Neural crest cell (in vitro differentiated cells): ENCODE measurements at regions not wholly inside any gene's neighbourhood (a gene's known extent, or its start where the extent isn't known, plus 50 kb on each side); places are given as distances from the start of the nearest gene placed in this dataset.

Experiments used
- DNase-seq: peaks from one replicate; pipeline ENCODE4 v3.0.0; 2021; ENCODE audit warnings: low read depth, mixed read lengths, low spot score
- H3K27ac Mint-ChIP-seq: one replicate; pipeline ENCODE4 v1.8.0; 2021; ENCODE audit warnings: mild to moderate bottlenecking, mixed read lengths; ENCODE audit not compliant: unreplicated experiment
- H3K27me3 Mint-ChIP-seq: 2 replicates; pipeline ENCODE4 v1.8.0; 2021; ENCODE audit warnings: low read depth, mild to moderate bottlenecking, mixed read lengths
- H3K36me3 Mint-ChIP-seq: 2 replicates; pipeline ENCODE4 v1.8.0; 2021; ENCODE audit warnings: low read depth, mild to moderate bottlenecking, mixed read lengths
- H3K4me1 Mint-ChIP-seq: 2 replicates; pipeline ENCODE4 v1.8.0; 2021; ENCODE audit warnings: mixed read lengths
- H3K4me3 Mint-ChIP-seq: one replicate; pipeline ENCODE4 v1.8.0; 2021; ENCODE audit warnings: mild to moderate bottlenecking, mixed read lengths
- H3K9me3 Mint-ChIP-seq: 2 replicates; pipeline ENCODE4 v1.8.0; 2021; ENCODE audit warnings: mixed read lengths
- TF ChIP-seq, protein P1 (sequence below): fragments of 200-600 bp; sonication (generic); conservative IDR thresholded peaks from 2 replicates; pipeline ENCODE4 v1.5.0; 2021; ENCODE audit warnings: antibody characterized with exemption, mild to moderate bottlenecking

- no peak for DNase-seq
- no peaks in the 10 kb centered on the region for H3K9me3 Mint-ChIP-seq
- H3K4me1 Mint-ChIP-seq: no peaks in the 10 kb centered on the region
- TF ChIP-seq, protein P1, sequence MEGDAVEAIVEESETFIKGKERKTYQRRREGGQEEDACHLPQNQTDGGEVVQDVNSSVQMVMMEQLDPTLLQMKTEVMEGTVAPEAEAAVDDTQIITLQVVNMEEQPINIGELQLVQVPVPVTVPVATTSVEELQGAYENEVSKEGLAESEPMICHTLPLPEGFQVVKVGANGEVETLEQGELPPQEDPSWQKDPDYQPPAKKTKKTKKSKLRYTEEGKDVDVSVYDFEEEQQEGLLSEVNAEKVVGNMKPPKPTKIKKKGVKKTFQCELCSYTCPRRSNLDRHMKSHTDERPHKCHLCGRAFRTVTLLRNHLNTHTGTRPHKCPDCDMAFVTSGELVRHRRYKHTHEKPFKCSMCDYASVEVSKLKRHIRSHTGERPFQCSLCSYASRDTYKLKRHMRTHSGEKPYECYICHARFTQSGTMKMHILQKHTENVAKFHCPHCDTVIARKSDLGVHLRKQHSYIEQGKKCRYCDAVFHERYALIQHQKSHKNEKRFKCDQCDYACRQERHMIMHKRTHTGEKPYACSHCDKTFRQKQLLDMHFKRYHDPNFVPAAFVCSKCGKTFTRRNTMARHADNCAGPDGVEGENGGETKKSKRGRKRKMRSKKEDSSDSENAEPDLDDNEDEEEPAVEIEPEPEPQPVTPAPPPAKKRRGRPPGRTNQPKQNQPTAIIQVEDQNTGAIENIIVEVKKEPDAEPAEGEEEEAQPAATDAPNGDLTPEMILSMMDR: no peak
- no peaks in the 10 kb centered on the region for H3K36me3 Mint-ChIP-seq
- peaks cover 2% of the 10 kb centered on the region for H3K27me3 Mint-ChIP-seq
- no peak overlapping the region for H3K27ac Mint-ChIP-seq
- no peak overlapping the region for H3K4me3 Mint-ChIP-seq
These were observed 51.2 kb upstream of the CARD11 start for GRCh38 chr7:3094701-3095445.

DNA sequence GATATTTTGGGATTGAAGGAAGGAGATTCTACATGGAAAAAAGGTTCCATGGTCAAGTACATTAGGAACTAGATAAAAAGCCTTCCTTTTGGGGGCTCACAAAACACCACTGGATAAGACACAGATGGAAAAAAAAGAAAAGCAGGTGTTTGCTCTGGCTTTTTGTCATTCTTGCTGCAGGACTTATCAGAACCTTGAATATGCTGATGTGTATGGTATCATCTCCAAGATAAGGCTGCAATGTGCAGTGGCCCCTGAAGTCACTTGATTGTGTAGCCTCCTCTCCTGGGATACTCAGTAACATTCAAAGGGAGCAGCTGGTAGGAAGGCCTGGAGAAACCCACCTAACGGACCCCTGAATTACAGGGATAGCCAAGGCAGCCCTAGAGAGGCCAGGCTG lies 54.1 kb upstream of the CARD11 start:
- Mint-ChIP-seq H3K9me3 (no peaks in the 10 kb centered on the region), H3K4me3 (no peak overlapping the region), H3K27me3 (peaks cover 2% of the 10 kb centered on the region), H3K4me1 (no peaks in the 10 kb centered on the region), H3K36me3 (no peaks in the 10 kb centered on the region), H3K27ac (no peak overlapping the region)
- no peak for DNase-seq
- TF ChIP-seq, protein P1: no peak

DNA sequence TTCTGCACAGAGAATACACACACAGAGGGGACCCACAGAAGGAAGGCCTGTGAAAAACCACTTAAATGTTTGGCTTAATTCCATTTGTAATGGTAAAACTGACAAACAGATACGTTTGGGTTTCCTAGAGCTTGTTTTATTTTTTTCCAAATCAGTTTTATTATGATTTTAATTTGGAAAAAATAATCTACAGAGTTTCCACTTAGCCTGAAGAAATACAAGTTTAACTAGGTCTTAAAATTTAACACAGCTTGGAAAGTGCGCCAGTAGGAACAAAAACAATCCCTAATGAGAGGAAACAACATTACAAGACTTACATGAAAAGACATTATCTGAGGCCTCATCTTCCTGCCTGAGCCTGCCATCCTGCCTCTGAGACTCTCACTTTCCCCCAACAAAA lies 58.5 kb upstream of the CARD11 start:
- H3K4me3 Mint-ChIP-seq: no peak overlapping the region
- H3K27me3 Mint-ChIP-seq: no peaks in the 10 kb centered on the region
- no peaks in the 10 kb centered on the region for H3K36me3 Mint-ChIP-seq
- no peaks in the 10 kb centered on the region for H3K9me3 Mint-ChIP-seq
- no peaks in the 10 kb centered on the region for H3K4me1 Mint-ChIP-seq
- no peak overlapping the region for H3K27ac Mint-ChIP-seq
- no peak for DNase-seq
- TF ChIP-seq, protein P1: no peak

DNA sequence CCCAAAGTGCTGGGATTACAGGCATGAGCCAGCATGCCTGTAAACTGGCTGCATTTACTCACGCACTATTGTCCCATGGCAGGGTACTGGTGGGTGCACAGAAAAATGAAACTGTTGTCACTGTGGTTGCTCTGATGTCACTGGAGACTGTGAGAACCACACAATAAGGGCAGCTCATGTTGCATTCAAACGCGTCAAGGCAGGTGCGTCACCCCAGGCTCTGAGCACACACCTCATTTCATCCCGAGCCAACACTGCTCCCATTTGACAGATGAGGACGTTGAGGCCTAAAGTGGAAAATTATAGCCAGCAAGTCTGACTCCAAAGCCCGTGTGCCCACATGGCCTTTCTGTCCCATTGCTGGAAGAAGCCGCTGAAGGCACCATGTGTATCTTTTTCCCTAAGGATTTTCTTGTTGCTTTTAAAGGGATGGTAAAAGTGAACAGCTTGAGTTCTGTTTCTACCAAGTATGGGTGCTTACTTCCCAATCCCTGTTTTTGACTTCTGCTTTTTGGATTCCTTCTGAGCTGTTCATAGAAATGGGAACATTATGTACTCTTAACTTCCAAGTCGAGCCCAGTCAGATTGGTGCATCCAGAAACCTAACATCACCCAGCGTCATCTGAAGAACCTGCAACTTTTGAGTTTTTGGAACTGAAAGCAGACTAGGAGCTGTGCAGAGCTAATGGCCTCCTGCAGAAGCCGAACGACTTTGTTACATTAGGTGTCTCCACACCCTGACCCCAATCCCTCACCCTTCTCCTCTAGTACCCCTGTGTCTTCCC lies 60.1 kb upstream of the CARD11 start:
- no peak overlapping the region for H3K4me3 Mint-ChIP-seq
- no peak for DNase-seq
- H3K9me3 Mint-ChIP-seq: no peaks in the 10 kb centered on the region
- H3K27ac Mint-ChIP-seq: no peak overlapping the region
- no peaks in the 10 kb centered on the region for H3K36me3 Mint-ChIP-seq
- TF ChIP-seq, protein P1: no peak
- peaks cover 2% of the 10 kb centered on the region for H3K27me3 Mint-ChIP-seq
- no peaks in the 10 kb centered on the region for H3K4me1 Mint-ChIP-seq

GRCh38 chr7:3105856-3106255 lies 62.2 kb upstream of the CARD11 start:
- Mint-ChIP-seq H3K4me3 (no peak overlapping the region), H3K27me3 (peaks cover 2% of the 10 kb centered on the region), H3K9me3 (no peaks in the 10 kb centered on the region), H3K4me1 (no peaks in the 10 kb centered on the region), H3K27ac (no peak overlapping the region), H3K36me3 (no peaks in the 10 kb centered on the region)
- TF ChIP-seq, protein P1: no peak
- no peak for DNase-seq
